ENCODE measurements at regions not wholly inside any gene's neighbourhood (a gene's known extent, or its start where the extent isn't known, plus 50 kb on each side); places are given as distances from the start of the nearest gene placed in this dataset.

- WGBS, 4 donors, result 80 to 87% (median 84%) methylated on average over 2 of the region's 2 CpGs
- no peak for TF ChIP-seq POLR2A (IDR thresholded peaks at IDR 0.05)
- no peak for TF ChIP-seq CTCF (IDR thresholded peaks at IDR 0.05)
- no peak for ATAC-seq
Observed at GRCh38 chr2:81505586-81505985, 1201.0 kb upstream of the LRRTM1 start.

GRCh38 chr2:81495556-81495955 lies 1191.0 kb upstream of the LRRTM1 start:
- ATAC-seq, result no peak
- Histone ChIP-seq H3K27ac (no peak overlapping the region), H3K27me3 (no peaks in the 10 kb centered on the region), H3K9me3 (peaks cover 0 to 7% (median 0%) of the 10 kb centered on the region in 12 donors), H3K4me3 (no peak overlapping the region), H3K36me3 (no peaks in the 10 kb centered on the region), H3K4me1 (no peaks in the 10 kb centered on the region)
- TF ChIP-seq CTCF (IDR thresholded peaks at IDR 0.05) (no peak), POLR2A (IDR thresholded peaks at IDR 0.05) (no peak)
- no peak for DNase-seq
- 73 to 85% (median 79%) methylated on average over 2 of the region's 2 CpGs for WGBS, 4 donors
- intact Hi-C loops (cut with DNase I), result no loop called here

More at GRCh38 chr2:81505586-81505985, 1201.0 kb upstream of the LRRTM1 start:
- Histone ChIP-seq H3K27me3 (no peaks in the 10 kb centered on the region), H3K27ac (no peak overlapping the region), H3K9me3 (peaks cover 0 to 4% (median 0%) of the 10 kb centered on the region in 12 donors), H3K4me3 (no peak overlapping the region), H3K4me1 (no peaks in the 10 kb centered on the region), H3K36me3 (no peaks in the 10 kb centered on the region)
- intact Hi-C loops (cut with DNase I), result no loop called here
- no peak for DNase-seq

GRCh38 chr2:81483254-81483653 lies 1178.7 kb upstream of the LRRTM1 start:
- intact Hi-C loops (cut with DNase I), result no loop called here
- H3K27ac ChIP-seq, result no peak overlapping the region
- DNase-seq (no peak), ATAC-seq (no peak)
- 78 to 86% (median 81%) methylated on average over 4 of the region's 4 CpGs for WGBS, 4 donors
- no peak overlapping the region for H3K4me3 ChIP-seq
- peaks cover 0 to 22% (median 0%) of the 10 kb centered on the region in 12 donors for H3K9me3 ChIP-seq
- H3K4me1 ChIP-seq, result no peaks in the 10 kb centered on the region
- TF ChIP-seq POLR2A (IDR thresholded peaks at IDR 0.05), result no peak
- TF ChIP-seq CTCF (IDR thresholded peaks at IDR 0.05), result no peak
- no peaks in the 10 kb centered on the region for H3K36me3 ChIP-seq
- H3K27me3 ChIP-seq, result no peaks in the 10 kb centered on the region

GRCh38 chr2:81481994-81482368 lies 1177.4 kb upstream of the LRRTM1 start:
- Histone ChIP-seq H3K4me3 (no peak overlapping the region), H3K27me3 (no peaks in the 10 kb centered on the region), H3K36me3 (no peaks in the 10 kb centered on the region), H3K4me1 (no peaks in the 10 kb centered on the region), H3K9me3 (peaks cover 0 to 22% (median 0%) of the 10 kb centered on the region in 12 donors), H3K27ac (no peak overlapping the region)
- intact Hi-C loops (cut with DNase I), result no loop called here
- 82 to 92% (median 87%) methylated on average over 5 of the region's 5 CpGs for WGBS, 4 donors
- ATAC-seq (no peak), DNase-seq (no peak)
- no peak for TF ChIP-seq CTCF (IDR thresholded peaks at IDR 0.05)

All from heart left ventricle (tissue), 16 donors.